Upper lobe of left lung (tissue), 6 donors: ENCODE measurements at regions not wholly inside any gene's neighbourhood (a gene's known extent, or its start where the extent isn't known, plus 50 kb on each side); places are given as distances from the start of the nearest gene placed in this dataset.

Experiments
- ATAC-seq, 2 donors: fragments of 200-7000 bp; cut with Tn5 transposase; one replicate each; pipeline ENCODE4 v1.9.1; 2022; ENCODE audit warnings: mild to moderate bottlenecking in 2 of 2, moderate library complexity in 2 of 2; ENCODE audit not compliant: low FRiP score in 2 of 2
- DNase-seq, 2 donors: peaks; one replicate each; pipeline ENCODE4 v3.0.0-alpha.2; 2019 to 2020
- H3K27ac ChIP-seq, 4 donors: fragments of 200-600 bp; sonication (generic); one replicate each; pipeline ENCODE4 v1.5.1; 2016 to 2019
- H3K27me3 ChIP-seq, 4 donors: fragments of 200-600 bp; sonication (generic); one replicate each; pipeline ENCODE4 v1.5.1; 2017 to 2019
- H3K36me3 ChIP-seq, 4 donors: fragments of 200-600 bp; sonication (generic); one replicate each; pipeline ENCODE4 v1.5.1; 2016 to 2019
- H3K4me1 ChIP-seq, 4 donors: fragments of 200-600 bp; sonication (generic); one replicate each; pipeline ENCODE4 v1.5.1; 2018 to 2019
- H3K4me3 ChIP-seq, 4 donors: fragments of 200-600 bp; sonication (generic); one replicate each; pipeline ENCODE4 v1.5.1; 2017 to 2019; ENCODE audit warnings: mild to moderate bottlenecking in 2 of 4, moderate library complexity in 1 of 4
- H3K9me3 ChIP-seq, 4 donors: fragments of 200-600 bp; sonication (generic); one replicate each; pipeline ENCODE4 v1.5.1; 2018 to 2019
- EP300 ChIP-seq, 4 donors: sonication (generic); formaldehyde crosslinking; IDR thresholded peaks; one replicate each; pipeline ENCODE4 v1.5.1; 2017; ENCODE audit warnings: antibody characterized with exemption in 4 of 4, control low read depth in 2 of 4
- POLR2A ChIP-seq, 4 donors: fragments of 450-650 bp; IDR thresholded peaks; one replicate each; pipeline ENCODE4 v1.5.1; 2016 to 2017; ENCODE audit warnings: antibody characterized with exemption in 4 of 4, mild to moderate bottlenecking in 2 of 4
- POLR2AphosphoS5 ChIP-seq, 2 donors: sonication (generic); formaldehyde crosslinking; IDR thresholded peaks; one replicate each; pipeline ENCODE4 v1.5.1; 2017; ENCODE audit warnings: antibody characterized with exemption in 2 of 2
- WGBS, 2 donors: methylation state at CpG; one replicate each; pipeline ENCODE4 v1.1.5; 2017 to 2018; 5-methylcytosine and 5-hydroxymethylcytosine counted together
- TF ChIP-seq, protein P1 (sequence below), 6 experiments: fragments of 450-650 bp in 4 of 6; fragments of 200-600 bp in 2 of 6; sonication (generic) in 2 of 6; IDR thresholded peaks; one replicate each; pipeline ENCODE4 v1.5.1; 2016 to 2019; ENCODE audit warnings: antibody characterized with exemption in 6 of 6
- donor health status: DM: no; HTN: no; CAD: no; lungs with moderate emphysema.
- donor health status: DM: no; HTN: yes; CAD: no; lungs with severe emphysema.

DNA sequence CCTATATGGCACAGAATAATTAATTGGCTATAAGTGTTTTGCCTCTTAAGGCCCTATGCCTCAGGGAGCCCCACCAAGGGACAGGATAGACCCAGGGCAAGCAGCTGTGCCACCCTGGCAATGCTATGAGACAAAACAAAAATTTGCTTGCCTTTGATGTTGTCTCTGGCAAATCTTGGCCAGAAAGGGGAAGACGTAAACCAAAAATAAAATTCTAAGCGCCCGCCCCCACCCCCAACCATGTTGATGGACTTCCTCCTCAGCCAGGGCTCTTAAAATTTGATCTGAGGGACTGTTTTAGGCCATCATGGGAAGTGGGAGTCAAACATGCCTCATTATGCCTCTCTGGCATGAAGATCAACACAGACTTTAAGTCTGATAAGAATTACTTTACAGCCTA lies 130.5 kb upstream of the APOOL start:
- ATAC-seq = no peak
- Histone ChIP-seq H3K27ac (no peak overlapping the region), H3K4me1 (no peaks in the 10 kb centered on the region), H3K27me3 (no peaks in the 10 kb centered on the region), H3K9me3 (no peaks in the 10 kb centered on the region), H3K4me3 (no peak overlapping the region), H3K36me3 (no peaks in the 10 kb centered on the region)
- 81% methylated on average over 3 of the region's 3 CpGs; no CpG with 5 or more reads in 1 of the 2 donors for WGBS, 2 donors
- DNase-seq = no peak
- TF ChIP-seq, protein P1, sequence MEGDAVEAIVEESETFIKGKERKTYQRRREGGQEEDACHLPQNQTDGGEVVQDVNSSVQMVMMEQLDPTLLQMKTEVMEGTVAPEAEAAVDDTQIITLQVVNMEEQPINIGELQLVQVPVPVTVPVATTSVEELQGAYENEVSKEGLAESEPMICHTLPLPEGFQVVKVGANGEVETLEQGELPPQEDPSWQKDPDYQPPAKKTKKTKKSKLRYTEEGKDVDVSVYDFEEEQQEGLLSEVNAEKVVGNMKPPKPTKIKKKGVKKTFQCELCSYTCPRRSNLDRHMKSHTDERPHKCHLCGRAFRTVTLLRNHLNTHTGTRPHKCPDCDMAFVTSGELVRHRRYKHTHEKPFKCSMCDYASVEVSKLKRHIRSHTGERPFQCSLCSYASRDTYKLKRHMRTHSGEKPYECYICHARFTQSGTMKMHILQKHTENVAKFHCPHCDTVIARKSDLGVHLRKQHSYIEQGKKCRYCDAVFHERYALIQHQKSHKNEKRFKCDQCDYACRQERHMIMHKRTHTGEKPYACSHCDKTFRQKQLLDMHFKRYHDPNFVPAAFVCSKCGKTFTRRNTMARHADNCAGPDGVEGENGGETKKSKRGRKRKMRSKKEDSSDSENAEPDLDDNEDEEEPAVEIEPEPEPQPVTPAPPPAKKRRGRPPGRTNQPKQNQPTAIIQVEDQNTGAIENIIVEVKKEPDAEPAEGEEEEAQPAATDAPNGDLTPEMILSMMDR (IDR thresholded peaks at IDR 0.05) = no peak
- TF ChIP-seq EP300 (IDR thresholded peaks at IDR 0.05) = no peak
- no peak for TF ChIP-seq POLR2A (IDR thresholded peaks at IDR 0.05)
- TF ChIP-seq POLR2AphosphoS5 (IDR thresholded peaks at IDR 0.05) = no peak

DNA sequence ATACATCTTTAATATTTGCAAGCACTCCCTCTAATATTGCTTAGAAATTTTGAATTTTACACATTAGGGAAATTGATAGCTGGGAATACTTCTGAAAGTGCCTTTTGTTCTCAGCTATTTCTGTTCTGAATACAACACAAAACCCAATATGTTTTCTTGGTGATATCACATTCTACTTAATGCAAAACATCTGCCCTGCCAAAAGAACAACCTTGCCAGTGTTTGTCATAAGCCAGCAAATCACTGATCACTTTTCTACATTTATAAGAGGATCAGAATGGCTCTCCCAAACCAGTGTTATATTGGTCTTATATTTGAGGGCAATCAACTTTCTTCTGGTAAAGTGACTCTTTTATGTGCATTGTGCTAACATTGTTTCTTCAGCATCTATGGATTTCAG lies 126.8 kb upstream of the APOOL start:
- DNase-seq (no peak), ATAC-seq (no peak)
- Histone ChIP-seq H3K4me1 (no peaks in the 10 kb centered on the region), H3K9me3 (no peaks in the 10 kb centered on the region), H3K27ac (no peak overlapping the region), H3K36me3 (no peaks in the 10 kb centered on the region), H3K4me3 (no peak overlapping the region), H3K27me3 (no peaks in the 10 kb centered on the region)
- TF ChIP-seq EP300 (IDR thresholded peaks at IDR 0.05) = no peak
- TF ChIP-seq POLR2A (IDR thresholded peaks at IDR 0.05) = no peak
- TF ChIP-seq, protein P1 (IDR thresholded peaks at IDR 0.05) = no peak
- no peak for TF ChIP-seq POLR2AphosphoS5 (IDR thresholded peaks at IDR 0.05)

DNA sequence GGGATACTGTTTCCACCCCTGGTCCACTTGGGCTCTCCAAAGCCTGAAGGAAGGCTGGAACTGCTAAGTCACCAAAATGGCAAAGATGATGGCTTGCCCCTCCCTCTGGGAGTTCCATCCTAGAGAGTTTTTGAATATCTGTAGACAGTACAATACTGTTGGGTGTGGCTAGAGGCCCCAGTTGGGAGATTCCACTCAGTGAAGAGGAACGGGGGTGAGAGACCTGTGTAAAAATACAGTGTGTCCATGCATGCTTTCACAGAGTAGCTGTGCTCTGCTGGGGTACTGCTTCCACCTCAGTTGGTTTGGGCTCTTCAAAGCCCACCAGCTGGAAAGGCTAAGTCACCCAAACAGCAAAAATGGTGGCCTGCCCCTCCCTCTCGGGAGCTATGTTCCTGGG lies 109.8 kb upstream of the APOOL start:
- Histone ChIP-seq H3K4me3 (no peak overlapping the region), H3K9me3 (no peaks in the 10 kb centered on the region), H3K4me1 (no peaks in the 10 kb centered on the region), H3K27me3 (no peaks in the 10 kb centered on the region), H3K36me3 (no peaks in the 10 kb centered on the region), H3K27ac (no peak overlapping the region)
- 80 to 100% methylated on average over 1 to 2 of the region's 2 CpGs for WGBS, 2 donors
- no peak for TF ChIP-seq POLR2AphosphoS5 (IDR thresholded peaks at IDR 0.05)
- TF ChIP-seq, protein P1 (IDR thresholded peaks at IDR 0.05) = no peak
- no peak for TF ChIP-seq POLR2A (IDR thresholded peaks at IDR 0.05)
- TF ChIP-seq EP300 (IDR thresholded peaks at IDR 0.05) = no peak
- DNase-seq (no peak), ATAC-seq (peak in 1 of 2 donors; percentile 11)

DNA sequence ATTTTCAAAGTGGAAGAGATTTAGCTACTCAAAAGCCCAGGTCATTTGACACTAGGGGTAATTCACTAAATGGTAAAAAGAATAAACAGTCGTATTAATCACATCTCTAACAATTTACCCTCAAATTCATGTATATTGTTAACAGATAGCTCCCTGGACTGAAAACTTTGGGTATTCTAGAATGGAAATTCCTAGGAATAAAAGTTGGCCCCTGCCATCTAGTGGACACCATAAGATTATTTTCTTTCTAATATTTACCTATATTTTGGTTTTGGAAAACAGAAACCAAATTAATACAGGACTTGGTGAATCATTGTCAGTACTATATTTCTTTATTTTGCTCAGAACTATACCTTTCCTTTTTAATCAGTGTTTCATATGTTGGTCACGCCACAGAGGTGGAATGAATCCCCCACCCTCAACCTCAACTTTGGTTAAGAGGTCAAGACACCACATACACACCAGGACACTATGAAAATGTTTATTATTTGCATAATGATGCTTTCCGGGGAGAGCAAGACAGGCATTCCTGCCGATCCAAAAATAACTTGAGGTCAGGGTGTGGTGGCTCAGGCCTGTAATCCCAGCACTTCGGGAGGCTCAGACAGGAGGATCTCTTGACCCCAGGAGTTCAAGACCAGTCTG lies 96.2 kb upstream of the APOOL start:
- Histone ChIP-seq H3K9me3 (no peaks in the 10 kb centered on the region), H3K4me1 (no peaks in the 10 kb centered on the region), H3K4me3 (no peak overlapping the region), H3K27ac (no peak overlapping the region), H3K36me3 (no peaks in the 10 kb centered on the region), H3K27me3 (no peaks in the 10 kb centered on the region)
- TF ChIP-seq POLR2A (IDR thresholded peaks at IDR 0.05) (no peak), EP300 (IDR thresholded peaks at IDR 0.05) (no peak), POLR2AphosphoS5 (IDR thresholded peaks at IDR 0.05) (no peak)
- TF ChIP-seq, protein P1 (IDR thresholded peaks at IDR 0.05) = no peak
- 30 to 52% methylated on average over 5 of the region's 5 CpGs for WGBS, 2 donors
- DNase-seq (no peak), ATAC-seq (no peak)

DNA sequence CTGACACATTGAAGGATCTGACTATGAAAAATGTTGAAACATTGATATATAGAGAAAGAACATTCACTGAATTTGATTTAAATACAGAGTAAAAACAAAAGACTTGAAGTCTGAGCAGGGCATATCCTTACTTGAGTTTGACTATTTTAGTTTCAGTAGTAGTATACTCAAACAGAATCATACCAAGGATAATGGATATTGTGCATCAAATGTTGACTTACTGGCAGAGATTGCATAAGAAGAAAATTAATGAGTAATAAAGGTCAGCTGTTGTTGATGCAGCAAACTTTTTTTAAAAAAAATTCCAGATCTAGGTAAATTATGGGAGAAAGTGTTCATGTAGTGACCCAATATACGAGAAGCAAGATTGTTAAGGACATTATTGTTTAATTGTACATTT lies 94.5 kb upstream of the APOOL start:
- DNase-seq (no peak), ATAC-seq (no peak)
- no peak overlapping the region for H3K4me3 ChIP-seq
- no peaks in the 10 kb centered on the region for H3K27me3 ChIP-seq
- 63 to 65% methylated on average over 1 of the region's 1 CpG for WGBS, 2 donors
- H3K36me3 ChIP-seq = no peaks in the 10 kb centered on the region
- H3K27ac ChIP-seq = no peak overlapping the region
- no peaks in the 10 kb centered on the region for H3K9me3 ChIP-seq
- TF ChIP-seq EP300 (IDR thresholded peaks at IDR 0.05) (no peak), POLR2AphosphoS5 (IDR thresholded peaks at IDR 0.05) (no peak), POLR2A (IDR thresholded peaks at IDR 0.05) (no peak)
- TF ChIP-seq, protein P1 (IDR thresholded peaks at IDR 0.05) = no peak
- H3K4me1 ChIP-seq = no peaks in the 10 kb centered on the region
